DND-41 (cell line): ENCODE measurements at regions not wholly inside any gene's neighbourhood (a gene's known extent, or its start where the extent isn't known, plus 50 kb on each side); places are given as distances from the start of the nearest gene placed in this dataset.

Experiments used
- ATAC-seq: fragments of 200-7000 bp; cut with Tn5 transposase; 3 replicates; pipeline ENCODE4 v1.9.1; 2021; ENCODE audit warnings: low read depth; ENCODE audit not compliant: insufficient read depth
- DNase-seq: peaks from one replicate; pipeline ENCODE4 v3.0.0-alpha.2; 2020
- H2AFZ ChIP-seq: 2 replicates; pipeline ENCODE4 v1.6.0; 2012; ENCODE audit warnings: low read depth, low read length
- H3K27ac ChIP-seq: 2 replicates; pipeline ENCODE4 v1.5.1; 2012; ENCODE audit warnings: low read length, inconsistent platforms
- H3K27me3 ChIP-seq: fragments of 200-600 bp; sonication (generic); 2 replicates; pipeline ENCODE4 v1.6.0; 2012; ENCODE audit warnings: low read length, mild to moderate bottlenecking, inconsistent platforms; ENCODE audit not compliant: insufficient read depth, poor library complexity
- H3K36me3 ChIP-seq: 2 replicates; pipeline ENCODE4 v1.5.1; 2012; ENCODE audit warnings: low read length, inconsistent platforms; ENCODE audit not compliant: insufficient read depth
- H3K4me1 ChIP-seq: 2 replicates; pipeline ENCODE4 v1.5.1; 2012; ENCODE audit warnings: mild to moderate bottlenecking, low read length; ENCODE audit not compliant: insufficient read depth
- H3K4me2 ChIP-seq: 2 replicates; pipeline ENCODE4 v1.6.0; 2012; ENCODE audit warnings: mild to moderate bottlenecking, moderate library complexity, low read length, inconsistent platforms; ENCODE audit not compliant: insufficient read depth
- H3K4me3 ChIP-seq, 2 experiments: fragments of 200-600 bp in 1 of 2; shearing (Covaris generic) in 1 of 2; 2 replicates each; pipeline ENCODE4 v1.5.1; 2012 to 2016; ENCODE audit warnings: inconsistent platforms in 2 of 2, low read length in 2 of 2, mild to moderate bottlenecking in 2 of 2, low read depth in 1 of 2, moderate library complexity in 1 of 2
- H3K79me2 ChIP-seq: 2 replicates; pipeline ENCODE4 v1.6.0; 2012; ENCODE audit warnings: low read length, inconsistent platforms; ENCODE audit not compliant: insufficient read depth
- H3K9ac ChIP-seq: 2 replicates; pipeline ENCODE4 v1.6.0; 2012; ENCODE audit warnings: low read depth, mild to moderate bottlenecking, inconsistent platforms, low read length, moderate library complexity
- H3K9me3 ChIP-seq: 2 replicates; pipeline ENCODE4 v1.5.1; 2012; ENCODE audit warnings: low read length, moderate library complexity, mild to moderate bottlenecking, inconsistent platforms; ENCODE audit not compliant: insufficient read depth, severe bottlenecking
- H4K20me1 ChIP-seq: 2 replicates; pipeline ENCODE4 v1.6.0; 2012; ENCODE audit warnings: low read length; ENCODE audit not compliant: insufficient read depth
- EZH2 ChIP-seq: IDR thresholded peaks from 3 replicates; pipeline ENCODE4 v1.6.1; 2012; ENCODE audit warnings: borderline replicate concordance, low read depth, mild to moderate bottlenecking, moderate library complexity, low read length, inconsistent platforms; ENCODE audit not compliant: severe bottlenecking
- TF ChIP-seq, protein P1 (sequence below): IDR thresholded peaks from 2 replicates; pipeline ENCODE4 v1.5.1; 2012; ENCODE audit warnings: borderline replicate concordance, low read length, moderate library complexity, mild to moderate bottlenecking; ENCODE audit not compliant: poor library complexity, severe bottlenecking; ENCODE audit errors: extremely low read depth

DNA sequence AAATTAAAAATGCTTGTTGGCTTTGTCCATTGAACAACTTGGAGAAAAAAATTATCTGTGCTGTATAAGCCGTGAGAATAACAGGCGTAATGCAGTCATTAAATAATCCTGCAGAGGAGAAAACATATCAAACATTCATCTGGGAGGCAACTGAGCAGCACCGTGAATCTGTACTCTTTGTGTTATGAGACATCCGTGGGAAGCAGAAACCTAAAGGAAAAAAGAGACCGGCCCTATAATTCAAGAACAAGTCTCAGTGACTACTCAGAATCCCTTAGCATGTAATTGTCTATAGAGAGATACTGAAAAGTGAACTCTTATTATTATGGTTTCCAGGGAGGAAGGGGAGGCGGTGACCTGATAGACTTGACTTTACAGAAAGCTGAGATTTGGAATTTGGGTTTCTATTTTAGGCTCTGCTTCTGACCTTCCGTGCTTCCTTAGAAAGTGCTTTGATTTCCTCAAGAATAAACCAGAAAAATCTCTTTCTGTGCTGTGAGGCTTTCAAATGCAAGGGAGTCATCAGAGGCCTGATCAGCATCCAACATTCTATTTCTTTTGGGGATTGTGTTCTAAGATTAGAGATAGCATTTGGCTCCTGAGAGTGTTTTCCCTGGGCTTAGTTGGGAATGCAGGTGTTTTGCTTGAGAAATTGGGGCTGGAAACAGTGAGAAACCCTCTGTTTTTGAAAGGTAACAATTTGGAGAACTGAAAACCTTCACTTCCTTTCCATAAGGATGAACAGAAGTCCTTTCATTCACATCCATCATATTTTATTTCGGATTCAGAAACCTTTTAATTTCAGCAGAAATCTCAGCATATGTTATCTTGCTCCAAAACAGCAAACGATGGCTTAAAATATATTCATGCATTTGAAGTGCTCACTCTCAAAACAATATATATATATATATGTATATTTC is 296.7 kb downstream of the CSNK1G3 start:
- H3K36me3 ChIP-seq = no peaks in the 10 kb centered on the region
- H3K27me3 ChIP-seq = no peaks in the 10 kb centered on the region
- H3K79me2 ChIP-seq = no peaks in the 10 kb centered on the region
- no peak for TF ChIP-seq EZH2
- TF ChIP-seq, protein P1, sequence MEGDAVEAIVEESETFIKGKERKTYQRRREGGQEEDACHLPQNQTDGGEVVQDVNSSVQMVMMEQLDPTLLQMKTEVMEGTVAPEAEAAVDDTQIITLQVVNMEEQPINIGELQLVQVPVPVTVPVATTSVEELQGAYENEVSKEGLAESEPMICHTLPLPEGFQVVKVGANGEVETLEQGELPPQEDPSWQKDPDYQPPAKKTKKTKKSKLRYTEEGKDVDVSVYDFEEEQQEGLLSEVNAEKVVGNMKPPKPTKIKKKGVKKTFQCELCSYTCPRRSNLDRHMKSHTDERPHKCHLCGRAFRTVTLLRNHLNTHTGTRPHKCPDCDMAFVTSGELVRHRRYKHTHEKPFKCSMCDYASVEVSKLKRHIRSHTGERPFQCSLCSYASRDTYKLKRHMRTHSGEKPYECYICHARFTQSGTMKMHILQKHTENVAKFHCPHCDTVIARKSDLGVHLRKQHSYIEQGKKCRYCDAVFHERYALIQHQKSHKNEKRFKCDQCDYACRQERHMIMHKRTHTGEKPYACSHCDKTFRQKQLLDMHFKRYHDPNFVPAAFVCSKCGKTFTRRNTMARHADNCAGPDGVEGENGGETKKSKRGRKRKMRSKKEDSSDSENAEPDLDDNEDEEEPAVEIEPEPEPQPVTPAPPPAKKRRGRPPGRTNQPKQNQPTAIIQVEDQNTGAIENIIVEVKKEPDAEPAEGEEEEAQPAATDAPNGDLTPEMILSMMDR = no peak
- ATAC-seq = no peak
- H3K9me3 ChIP-seq = no peaks in the 10 kb centered on the region
- no peaks in the 10 kb centered on the region for H4K20me1 ChIP-seq
- H2AFZ ChIP-seq = no peak overlapping the region
- no peak overlapping the region for H3K4me3 ChIP-seq
- peaks cover 21% of the 10 kb centered on the region for H3K4me1 ChIP-seq
- no peak overlapping the region for H3K27ac ChIP-seq
- H3K9ac ChIP-seq = no peak overlapping the region
- no peak overlapping the region for H3K4me2 ChIP-seq
- DNase-seq = no peak

GRCh38 chr5:123807177-123807945 is 295.4 kb downstream of the CSNK1G3 start:
- no peak overlapping the region for H3K9ac ChIP-seq
- no peaks in the 10 kb centered on the region for H4K20me1 ChIP-seq
- H3K79me2 ChIP-seq = no peaks in the 10 kb centered on the region
- DNase-seq = no peak
- no peaks in the 10 kb centered on the region for H3K36me3 ChIP-seq
- no peak for ATAC-seq
- peaks cover 12% of the 10 kb centered on the region for H3K4me1 ChIP-seq
- no peak overlapping the region for H3K27ac ChIP-seq
- H2AFZ ChIP-seq = no peak overlapping the region
- no peak for TF ChIP-seq EZH2
- TF ChIP-seq, protein P1 = no peak
- no peak overlapping the region for H3K4me2 ChIP-seq
- H3K4me3 ChIP-seq = no peak overlapping the region
- H3K9me3 ChIP-seq = no peaks in the 10 kb centered on the region
- no peaks in the 10 kb centered on the region for H3K27me3 ChIP-seq

DNA sequence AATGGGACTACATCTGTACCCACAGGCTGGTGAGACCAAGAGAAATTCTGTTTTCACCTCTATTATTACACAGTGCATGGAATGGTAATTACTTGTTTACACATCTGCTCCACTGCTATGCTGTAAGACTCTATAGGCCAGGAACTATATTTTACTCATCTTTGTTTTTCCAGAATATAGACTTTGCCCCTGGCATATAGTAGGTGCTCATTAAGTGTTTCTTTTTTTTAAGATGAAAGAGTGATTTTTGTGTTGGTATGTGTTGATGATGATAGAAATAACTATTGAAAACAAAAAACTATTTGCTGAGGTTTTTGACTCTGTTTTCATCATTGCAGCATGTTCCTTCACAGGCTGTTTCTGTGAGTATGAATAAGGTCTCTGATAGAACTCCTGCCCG is 294.7 kb downstream of the CSNK1G3 start:
- ATAC-seq = no peak
- Histone ChIP-seq H3K79me2 (no peaks in the 10 kb centered on the region), H3K9ac (no peak overlapping the region), H3K36me3 (no peaks in the 10 kb centered on the region), H4K20me1 (no peaks in the 10 kb centered on the region), H3K4me2 (no peak overlapping the region), H3K4me1 (peaks cover 12% of the 10 kb centered on the region), H3K4me3 (no peak overlapping the region), H3K27ac (no peak overlapping the region), H3K9me3 (no peaks in the 10 kb centered on the region), H2AFZ (no peak overlapping the region), H3K27me3 (no peaks in the 10 kb centered on the region)
- TF ChIP-seq, protein P1 = no peak
- TF ChIP-seq EZH2 = no peak
- no peak for DNase-seq
